ENCODE measurements at regions not wholly inside any gene's neighbourhood (a gene's known extent, or its start where the extent isn't known, plus 50 kb on each side); places are given as distances from the start of the nearest gene placed in this dataset.
A peak's percentile ranks its signal among the peaks of the same experiment; 100 is the strongest.

DNA sequence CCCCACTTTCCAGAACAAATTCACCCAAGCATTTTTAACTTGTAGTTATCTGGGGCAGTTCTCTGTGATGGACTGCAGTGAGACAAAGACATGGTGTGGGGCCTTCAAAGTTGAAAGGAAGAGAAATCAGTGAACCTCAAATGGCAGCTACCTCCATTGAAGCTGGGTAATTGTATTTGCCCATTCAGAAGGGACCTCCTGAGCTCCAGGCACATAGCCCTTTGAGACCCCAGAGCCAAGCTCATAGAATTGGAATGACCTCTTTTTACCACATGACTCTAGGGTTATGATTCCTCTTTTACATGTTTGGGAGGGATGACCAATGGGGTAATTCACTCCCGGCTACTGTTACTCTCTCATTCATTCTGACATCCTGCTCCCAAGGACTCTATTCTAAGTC is 368.4 kb upstream of the ITGA1 start:
- no peak for DNase-seq

DNA sequence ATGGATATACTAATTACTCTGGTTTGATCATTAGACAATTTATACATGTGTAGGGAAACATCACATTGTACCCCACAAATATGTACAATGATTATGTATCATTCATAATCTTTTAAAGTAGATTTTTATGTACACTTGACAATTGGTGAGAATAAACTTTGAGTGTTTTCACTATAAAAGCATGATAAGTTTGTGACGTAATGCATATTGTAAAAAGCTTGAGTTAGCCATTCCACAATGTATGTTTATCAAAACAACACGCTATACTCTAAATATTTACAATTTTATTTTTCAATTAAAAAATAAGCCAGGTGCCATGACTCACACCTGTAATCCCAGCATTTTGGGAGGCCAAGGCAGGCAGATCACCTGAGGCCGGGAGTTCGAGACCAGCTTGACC is 360.1 kb upstream of the ITGA1 start:
- DNase-seq = no peak

- no peak for DNase-seq
These were observed 358.7 kb upstream of the ITGA1 start for GRCh38 chr5:52428977-52429489.

DNA sequence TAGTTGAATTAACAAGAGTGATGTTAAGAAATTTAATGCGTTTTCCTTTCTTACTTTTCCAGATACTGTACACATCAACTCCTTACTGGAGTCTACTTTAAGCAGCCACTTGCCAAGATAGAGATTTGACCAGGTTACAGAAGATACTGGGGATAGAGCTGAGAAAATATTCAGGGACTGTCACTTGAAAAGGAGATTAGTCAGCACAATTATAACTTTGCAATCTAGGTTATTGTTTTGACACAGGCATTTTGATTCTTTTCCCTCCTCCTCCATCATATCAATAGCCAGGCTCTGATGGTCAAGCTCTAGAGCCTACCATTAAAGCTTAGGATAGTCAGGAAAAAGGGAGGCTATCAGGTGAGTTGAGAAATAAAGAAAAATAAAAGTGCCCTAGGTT is 345.9 kb upstream of the ITGA1 start:
- DNase-seq = no peak

DNA sequence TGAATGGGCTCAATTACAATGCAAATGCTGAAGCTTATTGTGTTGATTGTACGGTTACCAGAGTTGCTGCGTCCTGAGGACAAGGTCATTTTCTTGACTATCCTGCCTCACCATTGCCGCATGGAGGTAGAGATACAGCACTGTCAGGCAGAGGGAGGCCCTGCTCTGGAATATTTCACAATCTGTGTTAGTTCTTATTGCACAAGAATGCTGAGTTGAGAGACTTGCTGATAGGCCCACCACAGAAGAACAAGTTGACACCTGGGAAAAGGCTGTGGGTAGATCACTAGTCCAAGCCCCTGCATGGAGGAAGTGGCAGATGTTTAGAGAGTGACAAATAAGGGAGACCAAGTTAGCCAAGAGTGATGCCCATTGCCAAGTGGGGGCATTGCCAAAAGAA is 344.5 kb upstream of the ITGA1 start:
- DNase-seq = no peak

DNA sequence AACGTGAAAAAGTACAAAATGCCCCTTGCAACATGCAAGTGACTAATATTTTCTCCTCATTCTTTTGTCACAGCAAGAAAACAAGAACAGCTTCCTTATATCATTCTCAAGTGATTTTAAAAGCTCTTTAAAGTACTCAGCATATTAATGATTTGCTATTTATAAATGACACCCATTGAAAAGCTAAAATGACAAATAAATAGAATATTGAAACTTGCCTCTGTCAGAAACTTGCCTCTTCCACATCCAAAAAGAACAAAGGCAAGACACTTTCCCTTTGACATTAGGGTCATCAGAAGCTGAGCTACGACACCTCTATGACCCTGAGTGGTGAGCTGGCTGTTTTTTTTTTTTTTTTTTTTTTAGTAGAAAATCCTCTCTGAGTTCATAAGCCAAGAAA is 339.6 kb upstream of the ITGA1 start:
- DNase-seq = no peak

GRCh38 chr5:52449516-52449915 is 338.2 kb upstream of the ITGA1 start:
- no peak for DNase-seq

- no peak for DNase-seq
These were observed 335.6 kb upstream of the ITGA1 start for GRCh38 chr5:52452098-52452497.

GRCh38 chr5:52453176-52453575 is 334.5 kb upstream of the ITGA1 start:
- peak; percentile 61 for DNase-seq

DNA sequence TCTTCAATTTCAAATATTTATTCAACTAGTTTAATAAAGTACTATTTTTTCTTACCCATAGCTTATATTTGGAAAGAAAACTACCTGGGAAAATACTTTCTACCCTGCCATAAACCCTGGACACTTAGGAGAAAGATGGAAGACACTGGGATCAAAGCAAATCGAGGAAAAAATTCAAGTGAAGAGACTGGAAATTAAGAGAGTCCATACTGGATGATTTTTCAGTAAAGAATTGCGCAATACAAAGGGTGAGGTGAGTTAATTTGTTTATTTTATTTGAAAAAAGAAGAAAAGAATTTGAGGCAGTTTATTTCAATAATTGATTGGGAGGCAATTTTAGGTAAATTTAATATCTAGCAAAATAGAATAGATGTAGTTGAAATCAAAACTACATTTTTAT is 331.8 kb upstream of the ITGA1 start:
- no peak for DNase-seq

DNA sequence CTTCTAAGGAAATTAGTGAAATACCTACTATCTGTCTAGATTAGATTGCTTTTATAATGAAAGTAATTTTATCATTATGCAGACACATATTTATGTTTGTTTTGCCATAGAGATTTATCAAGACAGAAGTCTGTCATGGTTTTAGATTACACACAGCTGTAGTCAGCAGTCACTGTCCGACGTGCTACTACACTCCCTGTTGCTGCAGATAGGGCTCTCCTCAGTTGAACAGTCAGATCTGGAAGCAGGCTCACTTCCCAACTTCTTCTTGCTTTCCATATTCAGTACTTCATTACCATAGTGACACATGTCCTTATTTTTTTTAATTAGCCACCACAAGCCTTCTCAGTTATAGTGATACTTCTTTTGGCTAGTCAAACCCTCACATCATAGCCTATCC is 329.9 kb upstream of the ITGA1 start:
- peak; percentile 41 for DNase-seq

DNA sequence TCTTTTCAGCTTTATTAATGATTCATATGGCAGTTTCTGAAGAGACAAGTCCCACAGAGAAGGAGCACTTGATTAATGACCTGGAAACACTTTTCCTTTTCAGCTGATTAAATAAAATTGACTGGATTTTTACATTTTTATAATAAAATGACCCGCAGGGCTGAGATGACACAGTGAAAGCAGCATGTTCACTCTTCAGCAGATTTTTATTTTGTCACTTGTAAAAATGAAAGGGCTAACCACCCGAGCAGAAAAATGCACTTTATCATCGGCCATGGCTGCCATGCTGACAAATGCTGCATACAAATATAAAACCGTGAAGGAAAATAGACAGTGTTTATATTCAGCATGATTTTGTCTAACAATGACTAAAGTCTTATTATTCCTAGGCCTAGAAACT is 321.6 kb upstream of the ITGA1 start:
- DNase-seq = no peak

DNA sequence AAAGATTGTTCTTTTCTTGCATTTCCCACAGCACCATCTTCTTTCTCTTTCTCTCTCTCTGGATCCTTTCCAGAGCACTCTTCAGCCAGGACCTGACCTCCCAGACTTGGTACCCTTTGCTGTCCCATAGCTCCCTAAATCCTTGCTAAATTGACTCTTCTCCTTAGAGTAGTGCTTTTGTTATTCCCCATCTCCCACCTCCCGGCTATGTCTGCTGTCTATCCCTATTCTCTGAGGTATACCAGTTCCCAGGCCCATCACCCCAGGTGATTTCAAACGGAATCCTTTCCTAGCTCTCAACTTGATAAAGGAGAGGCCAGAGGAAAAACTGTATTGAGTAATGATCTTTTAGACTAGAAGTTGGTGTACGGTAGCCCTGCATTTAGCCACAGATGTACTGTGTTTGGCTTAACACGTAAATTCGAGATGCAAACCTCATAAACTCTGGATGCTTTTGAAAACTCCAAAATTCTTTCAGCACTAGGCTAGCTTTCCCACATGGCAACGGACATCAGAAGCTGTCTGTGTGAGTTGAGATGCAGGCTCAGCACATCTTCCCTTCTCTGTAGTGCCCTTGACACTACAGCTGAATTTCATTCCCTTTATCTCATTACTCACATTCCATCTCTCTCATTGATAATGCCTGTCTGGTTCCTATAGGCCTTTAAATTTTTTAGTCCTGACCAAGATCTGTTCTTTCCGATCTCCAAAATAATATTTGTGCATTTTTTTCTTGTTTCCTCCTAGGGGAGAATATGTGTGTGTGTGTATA is 320.8 kb upstream of the ITGA1 start:
- DNase-seq = no peak

- DNase-seq = no peak
These were observed 318.7 kb upstream of the ITGA1 start for GRCh38 chr5:52468976-52469375.

GRCh38 chr5:52469420-52469819 is 318.3 kb upstream of the ITGA1 start:
- no peak for DNase-seq

GRCh38 chr5:52469835-52470234 is 317.9 kb upstream of the ITGA1 start:
- no peak for DNase-seq

- DNase-seq = no peak
These were observed 311.4 kb upstream of the ITGA1 start for GRCh38 chr5:52476346-52476745.

DNA sequence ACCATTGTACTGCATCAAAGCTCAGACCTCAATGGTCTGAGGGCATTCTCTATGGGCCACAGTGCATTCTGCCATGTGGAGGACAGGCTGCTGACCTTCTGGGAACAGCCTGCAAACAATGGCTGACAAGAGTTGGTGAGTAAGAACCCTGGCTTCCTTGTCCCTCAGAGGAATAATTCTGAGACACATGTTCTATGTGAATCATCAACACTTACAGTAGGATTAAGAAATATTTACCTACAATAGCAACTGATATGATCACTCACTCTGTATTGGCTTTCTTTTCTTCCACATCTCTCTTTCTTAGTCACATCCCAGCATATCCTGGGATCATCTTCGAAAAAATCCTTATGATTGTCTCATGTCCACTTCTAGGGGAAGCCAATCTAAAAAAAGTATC is 306.5 kb upstream of the ITGA1 start:
- no peak for DNase-seq

DNA sequence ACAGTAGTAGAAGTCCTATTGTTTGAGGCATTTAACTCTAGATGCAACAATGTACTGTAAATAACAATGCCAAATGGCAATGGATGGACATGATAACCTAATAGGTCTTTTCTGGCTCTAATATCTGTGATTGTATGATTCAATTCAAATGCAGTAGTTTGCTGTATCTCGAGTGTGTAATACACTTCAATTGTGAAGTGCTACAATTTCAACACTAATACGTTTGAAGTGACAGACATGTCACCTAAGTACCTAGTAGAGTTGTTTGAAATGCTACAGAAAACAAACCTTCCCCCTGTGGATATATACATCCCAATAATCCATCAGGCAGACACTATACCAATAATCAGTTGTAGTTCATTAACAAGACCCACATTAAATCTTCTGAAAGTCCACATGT is 305.9 kb upstream of the ITGA1 start:
- DNase-seq = no peak

DNA sequence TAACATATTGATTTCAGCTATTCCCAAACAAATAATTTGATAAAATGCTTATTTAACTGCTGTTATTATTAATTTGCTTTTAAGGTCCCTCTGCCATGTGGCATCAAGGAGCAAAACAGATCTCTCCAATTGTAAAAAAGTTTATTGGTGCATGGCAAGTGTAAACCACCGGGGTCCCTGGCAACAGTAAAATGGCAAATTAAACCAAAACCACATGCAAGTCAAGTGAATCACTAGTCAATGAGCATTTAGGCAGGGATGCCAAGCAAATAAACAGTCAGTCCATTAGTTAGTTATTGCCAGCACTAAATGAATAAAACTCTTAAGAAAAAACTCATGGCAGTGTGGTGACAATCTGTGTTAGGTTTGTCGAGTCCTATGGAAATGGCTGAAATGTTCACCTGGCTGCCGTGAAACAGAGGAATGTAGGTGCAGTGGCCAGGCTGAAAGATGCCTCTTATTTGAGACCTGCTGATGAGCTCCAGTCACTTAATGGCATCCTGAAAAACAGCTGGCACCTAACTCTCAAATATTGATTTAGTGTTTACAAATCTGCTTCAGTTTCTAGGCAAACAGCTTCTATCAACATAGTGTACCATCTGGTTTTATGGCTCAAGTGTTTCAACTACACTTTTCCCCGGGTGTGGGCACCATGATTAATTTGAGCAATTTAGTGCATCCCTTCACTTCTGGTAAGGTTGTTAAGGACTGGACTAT is 296.5 kb upstream of the ITGA1 start:
- DNase-seq = peak; percentile 73

DNA sequence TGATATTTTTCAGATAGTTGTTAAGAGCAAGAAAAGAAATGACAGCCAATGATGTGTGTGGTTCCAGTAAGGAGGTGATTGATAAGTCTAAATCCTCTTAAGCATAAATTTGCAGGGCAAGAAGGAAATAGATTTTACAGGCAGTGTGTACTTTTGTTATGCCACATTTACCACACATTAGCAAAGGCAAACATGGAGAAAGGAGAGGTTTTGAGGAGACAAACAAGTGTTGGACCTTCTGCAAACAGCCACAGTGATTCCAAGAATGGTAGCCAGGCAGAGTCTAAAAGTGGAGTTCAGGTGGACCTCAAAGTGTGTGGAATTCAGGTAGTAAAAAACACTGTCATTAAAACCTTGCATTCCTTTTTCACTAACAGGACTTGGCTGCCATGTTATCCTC is 295.9 kb upstream of the ITGA1 start:
- no peak for DNase-seq

GRCh38 chr5:52497133-52497693 is 290.5 kb upstream of the ITGA1 start:
- DNase-seq = peak; percentile 26

GRCh38 chr5:52498607-52499006 is 289.1 kb upstream of the ITGA1 start:
- DNase-seq = no peak

DNA sequence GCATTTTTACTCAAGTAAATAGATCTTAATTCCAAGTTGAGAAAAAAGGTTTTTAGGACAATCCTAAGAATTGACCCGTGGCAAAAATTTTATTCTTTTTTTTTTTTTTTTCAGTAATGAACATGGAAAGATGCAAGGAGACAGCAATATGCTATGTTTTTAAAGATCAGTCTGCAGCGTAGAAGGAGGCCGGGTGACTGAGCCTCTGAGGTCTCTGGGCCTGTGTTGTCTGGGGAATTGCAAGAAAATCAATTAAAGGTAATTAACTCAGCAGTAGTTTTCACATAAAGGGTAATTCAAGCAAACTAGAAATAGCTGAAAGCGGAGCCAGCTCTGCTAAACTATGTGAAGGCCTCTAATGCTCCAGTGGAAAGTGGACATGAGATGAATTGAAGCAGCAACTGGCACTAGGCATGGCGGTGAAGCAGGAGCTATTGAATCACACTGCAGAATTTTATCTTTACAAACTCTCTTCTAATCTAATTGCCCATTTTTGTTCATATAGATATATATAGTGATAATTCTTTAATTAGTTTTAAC is 285.2 kb upstream of the ITGA1 start:
- DNase-seq = peak; percentile 81
